BE2C (cell line): ENCODE measurements at regions not wholly inside any gene's neighbourhood (a gene's known extent, or its start where the extent isn't known, plus 50 kb on each side); places are given as distances from the start of the nearest gene placed in this dataset.

Source experiments
- DNase-seq: peaks from one replicate; pipeline ENCODE4 v3.0.0-alpha.2; 2020
- H3K27me3 ChIP-seq: fragments of 250-450 bp; sonication (Bioruptor Pico); 2 replicates; pipeline ENCODE4 v1.5.1; 2020; ENCODE audit warnings: mild to moderate bottlenecking
- H3K36me3 ChIP-seq: fragments of 250-450 bp; sonication (Bioruptor Pico); 2 replicates; pipeline ENCODE4 v1.5.1; 2020; ENCODE audit warnings: mild to moderate bottlenecking
- H3K4me1 ChIP-seq: fragments of 250-450 bp; sonication (Bioruptor Pico); 2 replicates; pipeline ENCODE4 v1.5.1; 2020
- H3K4me3 ChIP-seq: 2 replicates; pipeline ENCODE4 v1.5.1; 2011; ENCODE audit warnings: low read depth, low read length
- H3K9me3 ChIP-seq: fragments of 250-450 bp; sonication (Bioruptor Pico); 2 replicates; pipeline ENCODE4 v1.5.1; 2020
- CTCF ChIP-seq: IDR thresholded peaks from 2 replicates; pipeline ENCODE4 v1.5.1; 2012; ENCODE audit warnings: mild to moderate bottlenecking, low read depth, low read length

GRCh38 chr2:164384434-164384833 is 236.8 kb downstream of the GRB14 start:
- Histone ChIP-seq H3K36me3 (no peaks in the 10 kb centered on the region), H3K4me3 (no peak overlapping the region), H3K4me1 (no peaks in the 10 kb centered on the region), H3K9me3 (no peaks in the 10 kb centered on the region), H3K27me3 (no peaks in the 10 kb centered on the region)
- no peak for DNase-seq
- no peak for TF ChIP-seq CTCF

- Histone ChIP-seq H3K27me3 (no peaks in the 10 kb centered on the region), H3K4me1 (no peaks in the 10 kb centered on the region), H3K9me3 (no peaks in the 10 kb centered on the region), H3K4me3 (no peak overlapping the region), H3K36me3 (no peaks in the 10 kb centered on the region)
- DNase-seq: no peak
- no peak for TF ChIP-seq CTCF
These were observed 249.4 kb downstream of the GRB14 start for GRCh38 chr2:164371916-164372315.

GRCh38 chr2:164369366-164369765 is 251.9 kb downstream of the GRB14 start:
- no peaks in the 10 kb centered on the region for H3K9me3 ChIP-seq
- no peaks in the 10 kb centered on the region for H3K36me3 ChIP-seq
- H3K27me3 ChIP-seq: no peaks in the 10 kb centered on the region
- TF ChIP-seq CTCF: no peak
- no peak overlapping the region for H3K4me3 ChIP-seq
- no peaks in the 10 kb centered on the region for H3K4me1 ChIP-seq
- no peak for DNase-seq

GRCh38 chr2:164368896-164369295 is 252.4 kb downstream of the GRB14 start:
- H3K4me1 ChIP-seq: no peaks in the 10 kb centered on the region
- H3K4me3 ChIP-seq: no peak overlapping the region
- TF ChIP-seq CTCF: no peak
- no peaks in the 10 kb centered on the region for H3K9me3 ChIP-seq
- H3K36me3 ChIP-seq: no peaks in the 10 kb centered on the region
- no peak for DNase-seq
- no peaks in the 10 kb centered on the region for H3K27me3 ChIP-seq

GRCh38 chr2:164363646-164364045 is 257.6 kb downstream of the GRB14 start:
- DNase-seq: no peak
- Histone ChIP-seq H3K4me3 (no peak overlapping the region), H3K4me1 (no peaks in the 10 kb centered on the region), H3K9me3 (no peaks in the 10 kb centered on the region), H3K36me3 (no peaks in the 10 kb centered on the region), H3K27me3 (no peaks in the 10 kb centered on the region)
- TF ChIP-seq CTCF: no peak

GRCh38 chr2:164351536-164351935 is 269.7 kb downstream of the GRB14 start:
- Histone ChIP-seq H3K27me3 (no peaks in the 10 kb centered on the region), H3K4me1 (no peaks in the 10 kb centered on the region), H3K4me3 (no peak overlapping the region), H3K36me3 (no peaks in the 10 kb centered on the region), H3K9me3 (no peaks in the 10 kb centered on the region)
- TF ChIP-seq CTCF: no peak
- DNase-seq: no peak
